M059J (cell line): ENCODE measurements at regions not wholly inside any gene's neighbourhood (a gene's known extent, or its start where the extent isn't known, plus 50 kb on each side); places are given as distances from the start of the nearest gene placed in this dataset.

Source experiments
- DNase-seq: peaks from one replicate; pipeline ENCODE4 v3.0.0-alpha.2; 2012; ENCODE audit warnings: low read depth

- DNase-seq = peak; percentile 89
Observed at GRCh38 chr1:55420929-55421716, 206.0 kb upstream of the USP24 start.

- no peak for DNase-seq
Observed at GRCh38 chr1:55420026-55420425, 204.9 kb upstream of the USP24 start.

- DNase-seq = peak; percentile 33
Observed at GRCh38 chr1:55418208-55419000, 203.2 kb upstream of the USP24 start.

GRCh38 chr1:55416164-55416842 is 201.1 kb upstream of the USP24 start:
- DNase-seq = no peak

- DNase-seq = no peak
Observed at GRCh38 chr1:55413286-55413685, 198.1 kb upstream of the USP24 start.

GRCh38 chr1:55412060-55412459 is 196.9 kb upstream of the USP24 start:
- DNase-seq = no peak

- DNase-seq = peak; percentile 71
Observed at GRCh38 chr1:55402671-55403464, 187.7 kb upstream of the USP24 start.

GRCh38 chr1:55402142-55402541 is 187.0 kb upstream of the USP24 start:
- DNase-seq = peak; percentile 84

- no peak for DNase-seq
Observed at GRCh38 chr1:55400508-55400907, 185.3 kb upstream of the USP24 start.

GRCh38 chr1:55399346-55399745 is 184.2 kb upstream of the USP24 start:
- DNase-seq = no peak

- no peak for DNase-seq
Observed at GRCh38 chr1:55396381-55396891, 181.3 kb upstream of the USP24 start.

GRCh38 chr1:55388960-55389359 is 173.8 kb upstream of the USP24 start:
- no peak for DNase-seq

GRCh38 chr1:55387145-55387544 is 172.0 kb upstream of the USP24 start:
- DNase-seq = no peak

GRCh38 chr1:55386456-55386855 is 171.3 kb upstream of the USP24 start:
- peak; percentile 65 for DNase-seq

- DNase-seq = no peak
Observed at GRCh38 chr1:55385402-55386018, 170.3 kb upstream of the USP24 start.

- DNase-seq = no peak
Observed at GRCh38 chr1:55384637-55385036, 169.5 kb upstream of the USP24 start.

GRCh38 chr1:55382806-55383305 is 167.7 kb upstream of the USP24 start:
- DNase-seq = no peak

- no peak for DNase-seq
Observed at GRCh38 chr1:55381983-55382382, 166.8 kb upstream of the USP24 start.

GRCh38 chr1:55381491-55381890 is 166.3 kb upstream of the USP24 start:
- DNase-seq = no peak

- no peak for DNase-seq
Observed at GRCh38 chr1:55380355-55380970, 165.3 kb upstream of the USP24 start.
